ENCODE measurements at regions not wholly inside any gene's neighbourhood (a gene's known extent, or its start where the extent isn't known, plus 50 kb on each side); places are given as distances from the start of the nearest gene placed in this dataset.

- TF ChIP-seq SIN3A (IDR thresholded peaks at IDR 0.05; ENCODE audit: borderline replicate concordance, insufficient read depth, low read length) (no peak), TAF1 (IDR thresholded peaks at IDR 0.05; ENCODE audit: borderline replicate concordance, insufficient read depth, low read length) (no peak), REST (IDR thresholded peaks at IDR 0.05; ENCODE audit: insufficient read depth in 1 of 2, low read depth in 2 of 2, low read length in 2 of 2) (no peak), FOXP2 (optimal IDR thresholded peaks at IDR 0.05; ENCODE audit: borderline replicate concordance, extremely low read depth, extremely low read length, insufficient read depth) (no peak), POLR2AphosphoS5 (IDR thresholded peaks at IDR 0.05; ENCODE audit: low read depth, low read length) (no peak)
Measured at GRCh38 chr11:91078221-91078620, 855.4 kb upstream of the CHORDC1 start.

GRCh38 chr11:91075032-91075695 lies 852.3 kb upstream of the CHORDC1 start:
- TF ChIP-seq SIN3A (IDR thresholded peaks at IDR 0.05; ENCODE audit: borderline replicate concordance, insufficient read depth, low read length) (no peak), FOXP2 (optimal IDR thresholded peaks at IDR 0.05; ENCODE audit: borderline replicate concordance, extremely low read depth, extremely low read length, insufficient read depth) (no peak), REST (IDR thresholded peaks at IDR 0.05; ENCODE audit: insufficient read depth in 1 of 2, low read depth in 2 of 2, low read length in 2 of 2) (no peak), TAF1 (IDR thresholded peaks at IDR 0.05; ENCODE audit: borderline replicate concordance, insufficient read depth, low read length) (no peak), POLR2AphosphoS5 (IDR thresholded peaks at IDR 0.05; ENCODE audit: low read depth, low read length) (no peak)

GRCh38 chr11:91067666-91068065 lies 844.8 kb upstream of the CHORDC1 start:
- TF ChIP-seq TAF1 (IDR thresholded peaks at IDR 0.05; ENCODE audit: borderline replicate concordance, insufficient read depth, low read length), result no peak
- TF ChIP-seq SIN3A (IDR thresholded peaks at IDR 0.05; ENCODE audit: borderline replicate concordance, insufficient read depth, low read length), result no peak
- no peak for TF ChIP-seq POLR2AphosphoS5 (IDR thresholded peaks at IDR 0.05; ENCODE audit: low read depth, low read length)
- no peak for TF ChIP-seq FOXP2 (optimal IDR thresholded peaks at IDR 0.05; ENCODE audit: borderline replicate concordance, extremely low read depth, extremely low read length, insufficient read depth)
- no peak for TF ChIP-seq REST (IDR thresholded peaks at IDR 0.05; ENCODE audit: insufficient read depth in 1 of 2, low read depth in 2 of 2, low read length in 2 of 2)

GRCh38 chr11:91066456-91067047 lies 843.7 kb upstream of the CHORDC1 start:
- no peak for TF ChIP-seq FOXP2 (optimal IDR thresholded peaks at IDR 0.05; ENCODE audit: borderline replicate concordance, extremely low read depth, extremely low read length, insufficient read depth)
- TF ChIP-seq SIN3A (IDR thresholded peaks at IDR 0.05; ENCODE audit: borderline replicate concordance, insufficient read depth, low read length), result no peak
- no peak for TF ChIP-seq POLR2AphosphoS5 (IDR thresholded peaks at IDR 0.05; ENCODE audit: low read depth, low read length)
- no peak for TF ChIP-seq TAF1 (IDR thresholded peaks at IDR 0.05; ENCODE audit: borderline replicate concordance, insufficient read depth, low read length)
- TF ChIP-seq REST (IDR thresholded peaks at IDR 0.05; ENCODE audit: insufficient read depth in 1 of 2, low read depth in 2 of 2, low read length in 2 of 2), result no peak
